GM12878 (cell line): ENCODE measurements at regions not wholly inside any gene's neighbourhood (a gene's known extent, or its start where the extent isn't known, plus 50 kb on each side); places are given as distances from the start of the nearest gene placed in this dataset.

ENCODE experiments used
- ATF7 ChIP-seq: fragments of 450-650 bp; IDR thresholded peaks from 2 replicates; pipeline ENCODE4 v1.6.1; 2016; ENCODE audit warnings: low read depth, mild to moderate bottlenecking
- BCL11A ChIP-seq: IDR thresholded peaks from 2 replicates; pipeline ENCODE4 v1.6.1; 2011; ENCODE audit warnings: low read depth, low read length
- BHLHE40 ChIP-seq, 2 experiments: fragments of 450-650 bp in 1 of 2; IDR thresholded peaks; 2 replicates each; pipeline ENCODE4 v1.6.1; 2011 to 2017; ENCODE audit warnings: low read depth in 2 of 2, borderline replicate concordance in 1 of 2, improper control_type of control experiment in 1 of 2, low read length in 1 of 2, mild to moderate bottlenecking in 1 of 2
- DPF2 ChIP-seq: fragments of 450-650 bp; IDR thresholded peaks from 2 replicates; pipeline ENCODE4 v1.6.1; 2017; ENCODE audit warnings: mild to moderate bottlenecking
- EP300 ChIP-seq, 2 experiments: fragments of 150-350 bp in 1 of 2; IDR thresholded peaks; 2 replicates each; pipeline ENCODE4 v1.6.1; 2011 to 2012; ENCODE audit warnings: low read depth in 2 of 2, low read length in 2 of 2, borderline replicate concordance in 1 of 2, improper control_type of control experiment in 1 of 2, inconsistent platforms in 1 of 2; ENCODE audit not compliant: control insufficient read depth in 1 of 2
- IKZF1 ChIP-seq: fragments of 450-650 bp; conservative IDR thresholded peaks from 2 replicates; pipeline ENCODE4 v1.6.1; 2017; ENCODE audit warnings: antibody characterized with exemption, mild to moderate bottlenecking
- IRF3 ChIP-seq: fragments of 450-650 bp; IDR thresholded peaks from 2 replicates; pipeline ENCODE4 v1.6.1; 2014; ENCODE audit warnings: mild to moderate bottlenecking
- IRF4 ChIP-seq: IDR thresholded peaks from 2 replicates; pipeline ENCODE4 v1.6.1; 2011; ENCODE audit warnings: low read depth, low read length
- JUNB ChIP-seq: IDR thresholded peaks from 2 replicates; pipeline ENCODE4 v1.6.1; 2016; ENCODE audit warnings: antibody characterized with exemption, mild to moderate bottlenecking
- MEF2A ChIP-seq: IDR thresholded peaks from 2 replicates; pipeline ENCODE4 v1.6.1; 2011; ENCODE audit warnings: low read depth, mild to moderate bottlenecking, low read length, moderate library complexity; ENCODE audit not compliant: insufficient read depth
- MEF2B ChIP-seq: fragments of 450-650 bp; IDR thresholded peaks from 2 replicates; pipeline ENCODE4 v1.6.1; 2018; ENCODE audit warnings: mild to moderate bottlenecking, moderate library complexity; ENCODE audit not compliant: partially characterized antibody, poor library complexity, severe bottlenecking
- NBN ChIP-seq: fragments of 450-650 bp; IDR thresholded peaks from 2 replicates; pipeline ENCODE4 v1.6.1; 2016
- PRDM15 ChIP-seq: fragments of 450-650 bp; formaldehyde crosslinking; IDR thresholded peaks from 2 replicates; pipeline ENCODE4 v1.4.0; 2020; ENCODE audit warnings: mild to moderate bottlenecking, moderate library complexity
- REST ChIP-seq: IDR thresholded peaks from 2 replicates; pipeline ENCODE4 v1.6.1; 2012; ENCODE audit warnings: mild to moderate bottlenecking, low read depth, low read length
- SKIL ChIP-seq: fragments of 450-650 bp; IDR thresholded peaks from 2 replicates; pipeline ENCODE4 v1.6.1; 2017; ENCODE audit warnings: mild to moderate bottlenecking, low read depth, inconsistent platforms; ENCODE audit not compliant: poor library complexity, severe bottlenecking
- SMC3 ChIP-seq: IDR thresholded peaks from 2 replicates; pipeline ENCODE4 v1.6.1; 2011; ENCODE audit warnings: low read length, improper control_type of control experiment, borderline replicate concordance
- SPI1 ChIP-seq: IDR thresholded peaks from 2 replicates; pipeline ENCODE4 v1.6.1; 2011; ENCODE audit warnings: low read depth, mild to moderate bottlenecking, low read length, moderate library complexity, borderline replicate concordance; ENCODE audit not compliant: insufficient read depth
- STAT1 ChIP-seq: fragments of 450-650 bp; conservative IDR thresholded peaks from 2 replicates; pipeline ENCODE4 v1.6.1; 2014; ENCODE audit warnings: antibody characterized with exemption, mild to moderate bottlenecking

GRCh38 chr5:173786286-173787187 is 101.6 kb upstream of the CPEB4 start (continued):
- TF ChIP-seq PRDM15 (CRISPR knock-in tag), result no peak
- 0 out of 2 replicates have a peak, but pooled peaks have one; percentile 43 for TF ChIP-seq IRF4
- TF ChIP-seq SKIL, result peak; percentile 61
- TF ChIP-seq IKZF1, result peak; percentile 90
- TF ChIP-seq DPF2, result peak; percentile 71
- TF ChIP-seq IRF3, result no peak
- peak; percentile 45; the same call in 1 of the 2 replicates for TF ChIP-seq SMC3
- TF ChIP-seq REST, result no peak
- TF ChIP-seq ATF7, result 0 out of 2 replicates have a peak, but pooled peaks have one; percentile 41
- TF ChIP-seq JUNB, result peak; percentile 67
- peak; percentile 82 for TF ChIP-seq MEF2B
- peak in 1 of 2 experiments; percentile 31; a peak in 1 of 4 replicates for TF ChIP-seq EP300 (IDR thresholded peaks at IDR 0.05; ENCODE audit: borderline replicate concordance in 1 of 2, control insufficient read depth in 1 of 2, low read depth in 2 of 2, low read length in 2 of 2)
- 0 out of 2 replicates have a peak, but pooled peaks have one; percentile 25 for TF ChIP-seq BCL11A
- 0 out of 2 replicates have a peak, but pooled peaks have one; percentile 33 for TF ChIP-seq NBN
- peak; percentile 55; the same call in 1 of the 2 replicates for TF ChIP-seq STAT1
- TF ChIP-seq BHLHE40 (IDR thresholded peaks at IDR 0.05; ENCODE audit: borderline replicate concordance in 1 of 2, low read depth in 2 of 2, low read length in 1 of 2), result peak in 1 of 2 experiments; percentile 16; a peak in 1 of 4 replicates
- no peak for TF ChIP-seq MEF2A
- TF ChIP-seq SPI1, result peak; percentile 82
